Astrocyte of the spinal cord (primary cell): ENCODE measurements at regions not wholly inside any gene's neighbourhood (a gene's known extent, or its start where the extent isn't known, plus 50 kb on each side); places are given as distances from the start of the nearest gene placed in this dataset.

Experiments
- DNase-seq: peaks from one replicate; pipeline ENCODE4 v3.0.0; 2011; ENCODE audit warnings: low read depth, low spot score
- H3K4me3 ChIP-seq: 2 replicates; pipeline ENCODE4 v1.5.1; 2011; ENCODE audit warnings: low read depth, mild to moderate bottlenecking, low read length, moderate library complexity
- CTCF ChIP-seq: IDR thresholded peaks from 2 replicates; pipeline ENCODE4 v1.5.1; 2012; ENCODE audit warnings: low read depth, mild to moderate bottlenecking, low read length, inconsistent platforms
- in situ Hi-C: cut with HindIII; loops from 2 replicates; pipeline ENCODE4 v1.10.0; 2017; ENCODE audit warnings: low sequenced_read_pairs

GRCh38 chr21:27301220-27301619, 334.3 kb upstream of the ADAMTS5 start:
- in situ Hi-C loops: no loop called here
- no peak overlapping the region for H3K4me3 ChIP-seq
- no peak for TF ChIP-seq CTCF
- no peak for DNase-seq

- in situ Hi-C loops: no loop called here
- no peak for TF ChIP-seq CTCF
- H3K4me3 ChIP-seq: no peak overlapping the region
- peak; percentile 33 for DNase-seq
Observed at GRCh38 chr21:27300770-27301169, 333.9 kb upstream of the ADAMTS5 start.

GRCh38 chr21:27298465-27298864, 331.6 kb upstream of the ADAMTS5 start:
- no peak for DNase-seq
- no peak overlapping the region for H3K4me3 ChIP-seq
- no peak for TF ChIP-seq CTCF
- in situ Hi-C loops: no loop called here

- no peak for TF ChIP-seq CTCF
- DNase-seq: no peak
- in situ Hi-C loops: no loop called here
- no peak overlapping the region for H3K4me3 ChIP-seq
Observed at GRCh38 chr21:27293239-27293638, 326.4 kb upstream of the ADAMTS5 start.

GRCh38 chr21:27292783-27293182, 325.9 kb upstream of the ADAMTS5 start:
- H3K4me3 ChIP-seq: no peak overlapping the region
- in situ Hi-C loops: no loop called here
- DNase-seq: no peak
- TF ChIP-seq CTCF: no peak

- in situ Hi-C loops: no loop called here
- DNase-seq: no peak
- TF ChIP-seq CTCF: no peak
- H3K4me3 ChIP-seq: no peak overlapping the region
Observed at GRCh38 chr21:27292229-27292628, 325.3 kb upstream of the ADAMTS5 start.

GRCh38 chr21:27291006-27291405, 324.1 kb upstream of the ADAMTS5 start:
- in situ Hi-C loops: no loop called here
- no peak for TF ChIP-seq CTCF
- DNase-seq: no peak
- H3K4me3 ChIP-seq: no peak overlapping the region
